ENCODE measurements at regions not wholly inside any gene's neighbourhood (a gene's known extent, or its start where the extent isn't known, plus 50 kb on each side); places are given as distances from the start of the nearest gene placed in this dataset.

DNA sequence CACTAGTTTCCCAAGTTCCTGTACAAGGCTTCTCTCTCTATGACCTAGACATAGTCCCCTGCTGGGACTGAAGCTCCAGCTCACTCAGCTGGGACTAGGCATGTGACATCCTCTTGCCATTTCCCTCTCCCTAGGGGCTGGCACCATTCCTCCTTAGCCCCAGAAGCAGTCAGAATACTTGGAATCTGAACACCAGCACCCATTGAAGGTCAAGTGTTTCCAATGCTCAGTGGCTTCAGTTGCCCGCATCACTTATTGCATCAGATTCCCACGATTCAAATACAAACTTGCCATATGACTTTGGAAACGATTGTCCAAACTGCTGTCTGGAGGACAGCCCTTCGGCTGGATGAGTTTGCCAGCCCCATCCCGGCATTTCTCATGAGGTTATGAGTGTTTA lies 65.5 kb upstream of the HOPX start:
- TF ChIP-seq, protein P1, sequence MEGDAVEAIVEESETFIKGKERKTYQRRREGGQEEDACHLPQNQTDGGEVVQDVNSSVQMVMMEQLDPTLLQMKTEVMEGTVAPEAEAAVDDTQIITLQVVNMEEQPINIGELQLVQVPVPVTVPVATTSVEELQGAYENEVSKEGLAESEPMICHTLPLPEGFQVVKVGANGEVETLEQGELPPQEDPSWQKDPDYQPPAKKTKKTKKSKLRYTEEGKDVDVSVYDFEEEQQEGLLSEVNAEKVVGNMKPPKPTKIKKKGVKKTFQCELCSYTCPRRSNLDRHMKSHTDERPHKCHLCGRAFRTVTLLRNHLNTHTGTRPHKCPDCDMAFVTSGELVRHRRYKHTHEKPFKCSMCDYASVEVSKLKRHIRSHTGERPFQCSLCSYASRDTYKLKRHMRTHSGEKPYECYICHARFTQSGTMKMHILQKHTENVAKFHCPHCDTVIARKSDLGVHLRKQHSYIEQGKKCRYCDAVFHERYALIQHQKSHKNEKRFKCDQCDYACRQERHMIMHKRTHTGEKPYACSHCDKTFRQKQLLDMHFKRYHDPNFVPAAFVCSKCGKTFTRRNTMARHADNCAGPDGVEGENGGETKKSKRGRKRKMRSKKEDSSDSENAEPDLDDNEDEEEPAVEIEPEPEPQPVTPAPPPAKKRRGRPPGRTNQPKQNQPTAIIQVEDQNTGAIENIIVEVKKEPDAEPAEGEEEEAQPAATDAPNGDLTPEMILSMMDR (conservative IDR thresholded peaks at IDR 0.05; ENCODE audit: low read depth, low read length): no peak
- no peak for TF ChIP-seq EZH2 (IDR thresholded peaks at IDR 0.05; ENCODE audit: low read length, unreplicated experiment)

All from PC-3 (cell line).